H1 (cell line): ENCODE measurements at regions not wholly inside any gene's neighbourhood (a gene's known extent, or its start where the extent isn't known, plus 50 kb on each side); places are given as distances from the start of the nearest gene placed in this dataset.
"Not testable (repeated sequence)": the region's sequence is repeated elsewhere in the genome, so short reads cannot be mapped to it uniquely, and the experiment has no call there.

Experiments used
- CTCF ChIA-PET: fragments of 300-600 bp; sonication (Branson Sonifier 250); formaldehyde crosslinking; loops from one replicate; lab custom pipeline; 2021; ENCODE audit not compliant: partially characterized antibody; lab: Charles Lee
- POLR2A ChIA-PET: fragments of 300-600 bp; sonication (Branson Sonifier 250); formaldehyde crosslinking; loops from one replicate; lab custom pipeline; 2021; ENCODE audit warnings: inconsistent platforms; ENCODE audit not compliant: partially characterized antibody; lab: Charles Lee
- DNase-seq, 2 experiments: peaks; one replicate each; pipeline versions ENCODE4 v3.0.0 to v3.0.0-alpha.2; 2010 to 2022; ENCODE audit warnings: low spot score in 2 of 2, low read depth in 1 of 2, mixed read lengths in 1 of 2
- FAIRE-seq: peaks from 2 replicates; lab custom pipeline; 2011; peaks lifted over from hg19 to GRCh38; lab: Jason Lieb, UNC
- H2AFZ ChIP-seq: 2 replicates; pipeline ENCODE4 v1.8.1; 2012; ENCODE audit warnings: low read length, inconsistent platforms
- H2AK5ac ChIP-seq: 2 replicates; pipeline ENCODE4 v1.6.1; 2013; ENCODE audit warnings: low read depth, low read length
- H2BK120ac ChIP-seq: replicated peaks from 2 replicates; pipeline ENCODE3; 2013; ENCODE audit warnings: low read depth, low read length, inconsistent platforms
- H2BK12ac ChIP-seq: 2 replicates; pipeline ENCODE4 v1.6.1; 2013; ENCODE audit warnings: low read depth, low read length
- H2BK15ac ChIP-seq: 2 replicates; pipeline ENCODE4 v1.6.1; 2013; ENCODE audit warnings: low read length
- H2BK20ac ChIP-seq: 2 replicates; pipeline ENCODE4 v1.6.1; 2013; ENCODE audit warnings: low read length
- H2BK5ac ChIP-seq: 2 replicates; pipeline ENCODE4 v1.6.1; 2013; ENCODE audit warnings: low read depth, low read length
- H3K14ac ChIP-seq: 2 replicates; pipeline ENCODE4 v1.6.1; 2013; ENCODE audit warnings: inconsistent platforms; ENCODE audit not compliant: insufficient read length
- H3K18ac ChIP-seq: 2 replicates; pipeline ENCODE4 v1.6.1; 2013; ENCODE audit warnings: low read length; ENCODE audit errors: extremely low read depth
- H3K23ac ChIP-seq: 2 replicates; pipeline ENCODE4 v1.6.1; 2013; ENCODE audit warnings: inconsistent platforms; ENCODE audit not compliant: insufficient read length
- H3K23me2 ChIP-seq: 2 replicates; pipeline ENCODE4 v1.6.1; 2013; ENCODE audit warnings: low read depth, low read length
- H3K27ac ChIP-seq: 2 replicates; pipeline ENCODE4 v1.6.1; 2011; ENCODE audit warnings: low read depth, low read length, inconsistent platforms
- H3K27me3 ChIP-seq, 4 experiments: replicated peaks in 1 of 4; 1 replicate in 1 of 4; 2 replicates in 3 of 4; pipeline versions ENCODE4 v1.6.1 to v1.8.1; 2011 to 2013; ENCODE audit warnings: low read length in 3 of 4, mild to moderate bottlenecking in 3 of 4, inconsistent platforms in 2 of 4, mixed read lengths in 2 of 4, moderate library complexity in 1 of 4; ENCODE audit not compliant: control insufficient read depth in 3 of 4, insufficient read depth in 3 of 4; ENCODE audit errors: extremely low read depth in 1 of 4
- H3K36me3 ChIP-seq, 4 experiments: 2 replicates each; pipeline versions ENCODE4 v1.6.1 to v1.8.1; 2011 to 2013; ENCODE audit warnings: mild to moderate bottlenecking in 4 of 4, low read length in 3 of 4, moderate library complexity in 2 of 4, control low read depth in 1 of 4, inconsistent platforms in 1 of 4; ENCODE audit not compliant: insufficient read depth in 4 of 4, control insufficient read depth in 2 of 4
- H3K4ac ChIP-seq: replicated peaks from 2 replicates; pipeline ENCODE3; 2013; ENCODE audit warnings: low read length, low read depth, mixed read lengths, inconsistent platforms; ENCODE audit not compliant: insufficient read length
- H3K4me1 ChIP-seq, 4 experiments: replicated peaks in 1 of 4; 1 replicate in 1 of 4; 2 replicates in 3 of 4; pipeline versions ENCODE4 v1.6.1 to v1.8.1; 2011 to 2013; ENCODE audit warnings: low read length in 3 of 4, inconsistent platforms in 2 of 4, mixed read lengths in 1 of 4; ENCODE audit not compliant: insufficient read depth in 4 of 4, control insufficient read depth in 3 of 4
- H3K4me2 ChIP-seq, 2 experiments: 2 replicates each; pipeline versions ENCODE4 v1.6.1 to v1.8.1; 2011 to 2013; ENCODE audit warnings: low read depth in 2 of 2, low read length in 2 of 2, control low read depth in 1 of 2, inconsistent platforms in 1 of 2, mild to moderate bottlenecking in 1 of 2; ENCODE audit not compliant: insufficient read depth in 1 of 2
- H3K4me3 ChIP-seq, 4 experiments: fragments of 200-600, 300-600 bp in 1 of 4; sonication (generic), shearing (Covaris generic), sonication (Bioruptor Twin) in 1 of 4; 2 replicates each; pipeline versions ENCODE4 v1.5.1 to v1.8.1; 2011 to 2016; ENCODE audit warnings: low read length in 4 of 4, low read depth in 3 of 4, control low read depth in 2 of 4, inconsistent platforms in 2 of 4, mild to moderate bottlenecking in 2 of 4, mixed read lengths in 1 of 4, moderate library complexity in 1 of 4; ENCODE audit not compliant: insufficient read depth in 2 of 4; ENCODE audit errors: extremely low read depth in 1 of 4
- H3K56ac ChIP-seq: replicated peaks from 2 replicates; pipeline ENCODE3; 2013; ENCODE audit warnings: low read depth, mild to moderate bottlenecking, mixed read lengths, low read length, inconsistent platforms; ENCODE audit not compliant: insufficient read length
- H3K79me1 ChIP-seq: 2 replicates; pipeline ENCODE4 v1.6.1; 2013; ENCODE audit warnings: low read depth, low read length, control low read depth
- H3K79me2 ChIP-seq, 2 experiments: 2 replicates each; pipeline versions ENCODE4 v1.6.1 to v1.8.1; 2012 to 2013; ENCODE audit warnings: low read length in 2 of 2, mild to moderate bottlenecking in 2 of 2, inconsistent platforms in 1 of 2; ENCODE audit not compliant: insufficient read depth in 2 of 2, control insufficient read depth in 1 of 2
- H3K9ac ChIP-seq, 4 experiments: replicated peaks in 1 of 4; 1 replicate in 1 of 4; 2 replicates in 3 of 4; pipeline versions ENCODE4 v1.6.1 to v1.8.1; 2011 to 2013; ENCODE audit warnings: low read depth in 3 of 4, low read length in 3 of 4, control low read depth in 2 of 4, mild to moderate bottlenecking in 2 of 4, moderate library complexity in 2 of 4, inconsistent platforms in 1 of 4; ENCODE audit errors: extremely low read depth in 1 of 4
- H3K9me3 ChIP-seq, 2 experiments: 2 replicates each; pipeline versions ENCODE4 v1.6.1 to v1.8.1; 2012 to 2013; ENCODE audit warnings: mild to moderate bottlenecking in 2 of 2, moderate library complexity in 2 of 2, control low read depth in 1 of 2, inconsistent platforms in 1 of 2, low read depth in 1 of 2, low read length in 1 of 2, mixed read lengths in 1 of 2; ENCODE audit not compliant: insufficient read depth in 2 of 2
- H4K20me1 ChIP-seq, 2 experiments: replicated peaks in 1 of 2; 2 replicates each; pipeline versions ENCODE3 to v1.8.1; 2011 to 2013; ENCODE audit warnings: inconsistent platforms in 2 of 2, low read length in 2 of 2, mild to moderate bottlenecking in 1 of 2; ENCODE audit not compliant: insufficient read depth in 2 of 2, control insufficient read depth in 1 of 2
- H4K5ac ChIP-seq: 2 replicates; pipeline ENCODE4 v1.6.1; 2013; ENCODE audit warnings: low read length, low read depth, mixed read lengths, inconsistent platforms; ENCODE audit not compliant: insufficient read length
- H4K8ac ChIP-seq: 2 replicates; pipeline ENCODE4 v1.8.0; 2013; ENCODE audit warnings: mild to moderate bottlenecking, moderate library complexity, low read length, inconsistent platforms; ENCODE audit not compliant: insufficient read depth; ENCODE audit errors: extremely low read depth
- H4K91ac ChIP-seq: replicated peaks from 2 replicates; pipeline ENCODE3; 2013; ENCODE audit warnings: low read length, mixed read lengths, inconsistent platforms; ENCODE audit not compliant: insufficient read length
- WGBS, 2 experiments: shearing (Covaris generic) in 1 of 2; methylation state at CpG; one replicate each; pipeline versions ENCODE4 v1.1.6 to v1.1.7; 2013 to 2015; ENCODE audit warnings: low lambda C conversion rate in 2 of 2, mixed read lengths in 2 of 2, inconsistent platforms in 1 of 2, low coverage in 1 of 2, missing lambda C conversion rate in 1 of 2; ENCODE audit not compliant: insufficient replicate concordance in 2 of 2, insufficient coverage in 1 of 2, insufficient read length in 1 of 2; ENCODE audit errors: extremely low coverage in 1 of 2, missing lambda C conversion rate in 1 of 2; 5-methylcytosine and 5-hydroxymethylcytosine counted together

- H3K23me2 ChIP-seq, H4K91ac ChIP-seq, H3K27me3 ChIP-seq, H3K14ac ChIP-seq, H3K4ac ChIP-seq, H3K4me2 ChIP-seq, H3K9me3 ChIP-seq, H3K18ac ChIP-seq, POLR2A ChIA-PET, H3K79me2 ChIP-seq, H2BK12ac ChIP-seq, H4K8ac ChIP-seq, H2BK20ac ChIP-seq, H2BK120ac ChIP-seq, H4K20me1 ChIP-seq, H4K5ac ChIP-seq, H3K23ac ChIP-seq, H3K4me3 ChIP-seq, H2BK15ac ChIP-seq, H2AK5ac ChIP-seq, H3K4me1 ChIP-seq, DNase-seq, FAIRE-seq, H3K27ac ChIP-seq, H2AFZ ChIP-seq, H2BK5ac ChIP-seq, CTCF ChIA-PET, H3K56ac ChIP-seq, H3K9ac ChIP-seq, H3K79me1 ChIP-seq, H3K36me3 ChIP-seq: not testable (repeated sequence)
- 93% methylated on average over 2 of the region's 2 CpGs; no CpG with 5 or more reads in 1 of the 2 experiments for WGBS, 2 experiments
Measured at GRCh38 chr16:6736302-6736701, 596.3 kb upstream of the RBFOX1 start.
